ENCODE measurements at regions not wholly inside any gene's neighbourhood (a gene's known extent, or its start where the extent isn't known, plus 50 kb on each side); places are given as distances from the start of the nearest gene placed in this dataset.

DNA sequence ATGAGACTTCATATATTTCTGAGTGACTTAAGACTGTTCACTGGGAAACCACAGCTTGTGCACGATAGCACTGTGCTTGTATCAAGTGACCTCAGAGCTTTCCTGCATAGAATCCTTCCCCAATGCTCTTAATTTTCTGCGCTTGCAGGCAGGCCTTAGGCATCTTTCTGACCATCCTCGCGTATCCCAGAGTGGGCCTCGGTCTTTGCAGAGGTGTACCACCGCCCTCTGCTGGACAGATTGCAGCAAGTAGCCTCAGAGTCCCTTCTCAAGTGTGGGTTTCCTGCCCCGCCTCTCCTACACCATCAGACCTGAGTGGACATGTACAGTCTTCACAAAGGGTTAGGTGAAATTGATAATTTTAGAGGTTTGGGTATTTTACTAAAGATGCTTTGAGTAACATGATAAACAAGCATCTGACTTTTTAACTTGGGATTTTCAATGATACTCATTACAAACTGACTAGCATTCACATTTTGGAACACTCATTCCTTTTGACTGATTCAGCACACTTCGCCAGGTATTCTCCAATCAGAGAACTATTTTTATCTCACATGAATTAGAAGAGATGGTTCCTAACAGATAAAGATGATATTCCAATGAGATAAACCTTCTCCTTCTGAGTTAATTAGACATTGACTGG lies 246.5 kb upstream of the USP25 start:
- TF ChIP-seq, protein P1, sequence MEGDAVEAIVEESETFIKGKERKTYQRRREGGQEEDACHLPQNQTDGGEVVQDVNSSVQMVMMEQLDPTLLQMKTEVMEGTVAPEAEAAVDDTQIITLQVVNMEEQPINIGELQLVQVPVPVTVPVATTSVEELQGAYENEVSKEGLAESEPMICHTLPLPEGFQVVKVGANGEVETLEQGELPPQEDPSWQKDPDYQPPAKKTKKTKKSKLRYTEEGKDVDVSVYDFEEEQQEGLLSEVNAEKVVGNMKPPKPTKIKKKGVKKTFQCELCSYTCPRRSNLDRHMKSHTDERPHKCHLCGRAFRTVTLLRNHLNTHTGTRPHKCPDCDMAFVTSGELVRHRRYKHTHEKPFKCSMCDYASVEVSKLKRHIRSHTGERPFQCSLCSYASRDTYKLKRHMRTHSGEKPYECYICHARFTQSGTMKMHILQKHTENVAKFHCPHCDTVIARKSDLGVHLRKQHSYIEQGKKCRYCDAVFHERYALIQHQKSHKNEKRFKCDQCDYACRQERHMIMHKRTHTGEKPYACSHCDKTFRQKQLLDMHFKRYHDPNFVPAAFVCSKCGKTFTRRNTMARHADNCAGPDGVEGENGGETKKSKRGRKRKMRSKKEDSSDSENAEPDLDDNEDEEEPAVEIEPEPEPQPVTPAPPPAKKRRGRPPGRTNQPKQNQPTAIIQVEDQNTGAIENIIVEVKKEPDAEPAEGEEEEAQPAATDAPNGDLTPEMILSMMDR (IDR thresholded peaks at IDR 0.05) = peak; percentile 84 to 97 (median 93)
- peak; percentile 81 to 89 for DNase-seq
- H3K27ac ChIP-seq = no peak overlapping the region
- H3K4me1 ChIP-seq = no peaks in the 10 kb centered on the region
- H3K27me3 ChIP-seq = no peaks in the 10 kb centered on the region
- intact Hi-C loops (cut with DNase I) = loop anchor here (1.0 to 10.0 kb wide), 14 partner anchors 238 to 1228 kb away; partner anchors contain the start of gene NRIP1 (in 6 of the 10)
- WGBS, 2 donors = 13 to 19% methylated on average over 8 of the region's 8 CpGs
- H3K36me3 ChIP-seq = no peaks in the 10 kb centered on the region
- H3K9me3 ChIP-seq = no peaks in the 10 kb centered on the region
- no peak overlapping the region for H3K4me3 ChIP-seq
- peak; percentile 93 to 100 (median 98) for ATAC-seq

DNA sequence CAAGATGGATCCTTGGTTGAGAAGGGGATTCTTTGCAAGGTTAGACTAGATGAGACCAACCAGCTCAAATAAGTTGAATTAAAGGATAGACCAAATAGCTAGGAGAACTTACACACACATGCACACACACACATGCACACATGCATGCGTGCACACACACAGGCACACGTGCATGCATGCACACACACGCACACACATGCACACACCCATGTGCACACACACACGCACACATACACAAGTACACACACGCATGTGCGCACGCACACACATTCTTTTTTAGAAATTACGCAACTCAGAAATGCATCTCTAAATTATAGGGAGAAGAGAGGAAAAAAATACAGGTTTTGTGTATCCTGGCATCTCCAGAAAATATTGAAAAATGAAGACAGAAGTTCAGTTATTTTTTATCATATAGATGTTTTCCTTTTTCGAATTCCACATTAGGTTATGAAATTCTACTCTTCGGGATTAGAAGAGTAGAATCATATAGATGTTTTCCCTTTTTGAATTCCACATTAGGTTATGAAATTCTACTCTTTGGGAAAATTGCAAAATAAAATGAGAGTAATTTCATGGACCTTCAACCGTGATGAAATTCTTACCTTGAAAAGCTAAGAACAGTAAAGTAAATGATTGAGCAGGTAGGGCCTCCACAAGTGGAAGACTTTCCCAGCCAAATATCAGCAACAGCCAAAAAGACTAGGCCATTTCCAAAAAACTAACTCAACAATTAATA lies 243.2 kb upstream of the USP25 start:
- Histone ChIP-seq H3K27ac (no peak overlapping the region), H3K4me1 (no peaks in the 10 kb centered on the region), H3K27me3 (no peaks in the 10 kb centered on the region), H3K36me3 (no peaks in the 10 kb centered on the region), H3K9me3 (no peaks in the 10 kb centered on the region), H3K4me3 (no peak overlapping the region)
- DNase-seq = no peak
- intact Hi-C loops (cut with DNase I) = loop anchor here in 6 of 10 donors (10.0 kb wide), 5 partner anchors 242 to 1232 kb away; partner anchors contain the start of gene NRIP1 (in 2 of the 6)
- WGBS, 2 donors = 91 to 93% methylated on average over 11 of the region's 11 CpGs
- TF ChIP-seq, protein P1 (IDR thresholded peaks at IDR 0.05) = no peak
- ATAC-seq = no peak

DNA sequence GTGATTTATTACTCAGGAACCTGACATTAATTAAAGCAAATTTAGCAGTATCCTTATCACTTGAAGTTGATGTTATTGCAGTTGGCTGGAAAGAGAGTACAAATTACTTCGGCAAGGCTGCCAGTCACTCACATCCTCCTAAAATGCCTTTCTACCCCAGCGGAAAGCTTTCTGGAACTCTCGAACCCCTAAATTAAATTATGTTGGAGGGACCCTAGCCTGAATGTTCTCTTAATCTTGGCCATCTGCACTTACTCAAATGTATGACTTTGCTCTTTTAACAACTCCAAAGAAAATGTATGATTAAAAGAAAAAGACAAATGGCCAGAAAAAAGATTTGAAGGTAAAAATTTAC lies 242.6 kb upstream of the USP25 start:
- Histone ChIP-seq H3K4me1 (no peaks in the 10 kb centered on the region), H3K9me3 (no peaks in the 10 kb centered on the region), H3K27me3 (no peaks in the 10 kb centered on the region), H3K27ac (no peak overlapping the region), H3K36me3 (no peaks in the 10 kb centered on the region), H3K4me3 (no peak overlapping the region)
- intact Hi-C loops (cut with DNase I) = loop anchor here in 6 of 10 donors (10.0 kb wide), 5 partner anchors 242 to 1232 kb away; partner anchors contain the start of gene NRIP1 (in 2 of the 6)
- no peak for DNase-seq
- ATAC-seq = no peak
- TF ChIP-seq, protein P1 (IDR thresholded peaks at IDR 0.05) = no peak
- 82 to 88% methylated on average over 3 of the region's 3 CpGs for WGBS, 2 donors

- Histone ChIP-seq H3K4me3 (no peak overlapping the region), H3K4me1 (peaks cover 0 to under 1% (median 0%) of the 10 kb centered on the region in 9 donors), H3K27me3 (no peaks in the 10 kb centered on the region), H3K27ac (no peak overlapping the region), H3K9me3 (no peaks in the 10 kb centered on the region), H3K36me3 (no peaks in the 10 kb centered on the region)
- ATAC-seq (no peak), DNase-seq (no peak)
- TF ChIP-seq, protein P1 (IDR thresholded peaks at IDR 0.05) = no peak
- intact Hi-C loops (cut with DNase I) = no loop called here
- 78 to 81% methylated on average over 2 of the region's 2 CpGs for WGBS, 2 donors
Observed at GRCh38 chr21:15491100-15491499, 238.7 kb upstream of the USP25 start.
